HUES48 (cell line): ENCODE measurements at regions not wholly inside any gene's neighbourhood (a gene's known extent, or its start where the extent isn't known, plus 50 kb on each side); places are given as distances from the start of the nearest gene placed in this dataset.

Experiments
- H3K27ac ChIP-seq: one replicate; pipeline ENCODE4 v1.7.0; 2013; ENCODE audit warnings: low read depth, low read length, inconsistent platforms
- H3K27me3 ChIP-seq: 2 replicates; pipeline ENCODE4 v1.6.1; 2013; ENCODE audit warnings: mild to moderate bottlenecking, low read length; ENCODE audit not compliant: control insufficient read depth, insufficient read depth
- H3K36me3 ChIP-seq: 2 replicates; pipeline ENCODE4 v1.6.1; 2013; ENCODE audit warnings: low read length; ENCODE audit not compliant: control insufficient read depth, insufficient read depth
- H3K4me1 ChIP-seq: 2 replicates; pipeline ENCODE4 v1.6.1; 2013; ENCODE audit warnings: mild to moderate bottlenecking, low read length; ENCODE audit not compliant: control insufficient read depth, insufficient read depth
- H3K4me3 ChIP-seq: 2 replicates; pipeline ENCODE4 v1.5.1; 2013; ENCODE audit warnings: mild to moderate bottlenecking, low read depth, low read length
- H3K9ac ChIP-seq: 2 replicates; pipeline ENCODE4 v1.6.1; 2013; ENCODE audit warnings: mild to moderate bottlenecking, low read depth, low read length, moderate library complexity
- H3K9me3 ChIP-seq: 2 replicates; pipeline ENCODE4 v1.6.1; 2013; ENCODE audit warnings: low read length; ENCODE audit not compliant: control insufficient read depth, insufficient read depth

- no peaks in the 10 kb centered on the region for H3K9me3 ChIP-seq
- no peak overlapping the region for H3K9ac ChIP-seq
- H3K36me3 ChIP-seq, result no peaks in the 10 kb centered on the region
- no peak overlapping the region for H3K4me3 ChIP-seq
- H3K27ac ChIP-seq, result no peak overlapping the region
- peaks cover 5% of the 10 kb centered on the region for H3K4me1 ChIP-seq
- H3K27me3 ChIP-seq, result no peaks in the 10 kb centered on the region
These were observed 80.2 kb upstream of the APCDD1 start for GRCh38 chr18:10374195-10374594.

- Histone ChIP-seq H3K27ac (no peak overlapping the region), H3K4me1 (peaks cover 10% of the 10 kb centered on the region), H3K27me3 (no peaks in the 10 kb centered on the region), H3K9ac (no peak overlapping the region), H3K9me3 (no peaks in the 10 kb centered on the region), H3K36me3 (no peaks in the 10 kb centered on the region), H3K4me3 (no peak overlapping the region)
These were observed 79.7 kb upstream of the APCDD1 start for GRCh38 chr18:10374636-10375293.

- Histone ChIP-seq H3K9ac (no peak overlapping the region), H3K27me3 (no peaks in the 10 kb centered on the region), H3K4me3 (no peak overlapping the region), H3K9me3 (no peaks in the 10 kb centered on the region), H3K36me3 (no peaks in the 10 kb centered on the region), H3K4me1 (peaks cover 10% of the 10 kb centered on the region), H3K27ac (no peak overlapping the region)
These were observed 77.7 kb upstream of the APCDD1 start for GRCh38 chr18:10376731-10377130.

- Histone ChIP-seq H3K36me3 (no peaks in the 10 kb centered on the region), H3K27me3 (no peaks in the 10 kb centered on the region), H3K9me3 (no peaks in the 10 kb centered on the region), H3K4me3 (no peak overlapping the region), H3K9ac (no peak overlapping the region), H3K27ac (no peak overlapping the region), H3K4me1 (peaks cover 10% of the 10 kb centered on the region)
These were observed 76.5 kb upstream of the APCDD1 start for GRCh38 chr18:10377956-10378355.

- H3K36me3 ChIP-seq, result no peaks in the 10 kb centered on the region
These were observed 75.6 kb upstream of the APCDD1 start for GRCh38 chr18:10378688-10379420.

GRCh38 chr18:10379522-10379921, 74.9 kb upstream of the APCDD1 start:
- peaks cover 10% of the 10 kb centered on the region for H3K4me1 ChIP-seq
- no peak overlapping the region for H3K27ac ChIP-seq
- no peak overlapping the region for H3K9ac ChIP-seq
- H3K27me3 ChIP-seq, result no peaks in the 10 kb centered on the region
- no peaks in the 10 kb centered on the region for H3K9me3 ChIP-seq
- H3K36me3 ChIP-seq, result no peaks in the 10 kb centered on the region
- no peak overlapping the region for H3K4me3 ChIP-seq

More at GRCh38 chr18:10378688-10379420, 75.6 kb upstream of the APCDD1 start:
- Histone ChIP-seq H3K27me3 (no peaks in the 10 kb centered on the region), H3K4me1 (peaks cover 10% of the 10 kb centered on the region), H3K27ac (no peak overlapping the region), H3K9me3 (no peaks in the 10 kb centered on the region), H3K4me3 (no peak overlapping the region), H3K9ac (no peak overlapping the region)

- Histone ChIP-seq H3K9ac (no peak overlapping the region), H3K27me3 (no peaks in the 10 kb centered on the region), H3K4me3 (no peak overlapping the region), H3K9me3 (no peaks in the 10 kb centered on the region), H3K27ac (no peak overlapping the region), H3K4me1 (peaks cover 10% of the 10 kb centered on the region), H3K36me3 (no peaks in the 10 kb centered on the region)
These were observed 72.9 kb upstream of the APCDD1 start for GRCh38 chr18:10381516-10381915.

DNA sequence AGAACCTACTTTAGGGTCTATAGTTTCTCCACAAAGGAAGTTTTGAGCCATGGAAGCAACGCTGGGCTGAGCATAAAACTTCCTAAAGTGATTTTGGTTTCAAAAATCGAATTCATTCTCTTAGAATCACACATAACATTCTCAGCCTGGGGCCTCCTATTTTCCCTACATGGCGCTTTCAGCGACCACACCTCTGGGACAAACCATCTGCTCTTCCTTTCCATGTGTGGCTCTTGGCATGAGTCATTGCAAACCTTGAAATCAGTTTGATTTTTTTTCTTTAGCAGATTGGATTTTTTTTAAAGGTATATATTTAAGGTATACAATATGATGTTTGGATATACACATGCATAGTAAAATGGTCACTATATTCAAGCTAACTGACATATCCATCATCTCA, 72.5 kb upstream of the APCDD1 start:
- Histone ChIP-seq H3K9ac (no peak overlapping the region), H3K9me3 (no peaks in the 10 kb centered on the region), H3K36me3 (no peaks in the 10 kb centered on the region), H3K4me3 (no peak overlapping the region), H3K27ac (no peak overlapping the region), H3K4me1 (peaks cover 10% of the 10 kb centered on the region), H3K27me3 (no peaks in the 10 kb centered on the region)

DNA sequence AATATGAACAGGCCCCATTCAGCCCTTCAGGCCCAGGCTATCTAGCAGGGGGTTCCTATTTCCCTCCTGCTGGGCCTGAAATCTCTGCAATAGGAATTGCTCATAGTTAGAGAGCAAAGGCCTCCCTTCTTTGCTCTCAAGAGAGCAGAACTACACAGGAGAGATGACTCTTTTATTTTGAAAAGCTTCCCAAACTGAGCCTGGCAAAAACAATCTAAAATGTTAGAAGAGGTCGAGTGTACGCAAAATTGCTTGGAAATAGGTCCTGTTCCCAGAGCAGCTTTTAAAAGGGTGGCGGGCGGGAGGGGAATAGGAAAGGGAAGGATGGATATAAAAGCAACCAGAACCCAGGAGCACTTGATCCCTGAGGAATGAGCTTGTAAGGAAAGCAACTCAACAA, 68.4 kb upstream of the APCDD1 start:
- H3K27ac ChIP-seq, result no peak overlapping the region
- no peaks in the 10 kb centered on the region for H3K27me3 ChIP-seq
- no peaks in the 10 kb centered on the region for H3K36me3 ChIP-seq
- H3K9me3 ChIP-seq, result no peaks in the 10 kb centered on the region
- H3K9ac ChIP-seq, result no peak overlapping the region
- no peaks in the 10 kb centered on the region for H3K4me1 ChIP-seq
- H3K4me3 ChIP-seq, result no peak overlapping the region

GRCh38 chr18:10386956-10387355, 67.5 kb upstream of the APCDD1 start:
- no peaks in the 10 kb centered on the region for H3K27me3 ChIP-seq
- no peaks in the 10 kb centered on the region for H3K4me1 ChIP-seq
- H3K27ac ChIP-seq, result no peak overlapping the region
- no peak overlapping the region for H3K9ac ChIP-seq
- H3K36me3 ChIP-seq, result no peaks in the 10 kb centered on the region
- H3K4me3 ChIP-seq, result no peak overlapping the region
- no peaks in the 10 kb centered on the region for H3K9me3 ChIP-seq

GRCh38 chr18:10387399-10387798, 67.0 kb upstream of the APCDD1 start:
- Histone ChIP-seq H3K27ac (no peak overlapping the region), H3K27me3 (no peaks in the 10 kb centered on the region), H3K36me3 (no peaks in the 10 kb centered on the region), H3K9ac (no peak overlapping the region), H3K4me1 (no peaks in the 10 kb centered on the region), H3K9me3 (no peaks in the 10 kb centered on the region), H3K4me3 (no peak overlapping the region)
